IPS DF 19.7 (cell line): ENCODE measurements at regions not wholly inside any gene's neighbourhood (a gene's known extent, or its start where the extent isn't known, plus 50 kb on each side); places are given as distances from the start of the nearest gene placed in this dataset.

Experiments used
- DNase-seq: peaks from one replicate; pipeline ENCODE4 v3.0.0-alpha.2; 2013; ENCODE audit warnings: low read depth, low spot score

GRCh38 chr7:25771491-25771890, 380.5 kb upstream of the NFE2L3 start:
- DNase-seq: no peak

DNA sequence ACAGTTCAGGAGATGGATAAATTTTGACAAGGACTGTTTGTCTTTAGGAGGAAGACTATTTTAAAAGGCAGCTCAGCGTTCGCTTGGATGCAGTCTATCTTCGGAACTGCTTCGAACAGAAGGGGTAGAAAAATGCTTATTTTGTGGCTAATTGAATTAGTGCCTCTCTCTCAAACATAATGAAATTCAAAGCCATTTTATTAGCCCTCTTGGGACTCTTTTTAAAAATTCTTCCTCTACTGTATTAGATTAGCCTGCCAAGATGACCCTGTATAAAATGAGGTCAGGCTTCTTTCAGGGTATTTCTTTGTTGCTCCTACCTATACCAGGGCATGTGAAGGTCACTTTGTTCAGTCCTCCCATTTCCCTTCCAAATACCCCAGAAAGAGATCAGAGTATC, 379.2 kb upstream of the NFE2L3 start:
- DNase-seq: no peak

DNA sequence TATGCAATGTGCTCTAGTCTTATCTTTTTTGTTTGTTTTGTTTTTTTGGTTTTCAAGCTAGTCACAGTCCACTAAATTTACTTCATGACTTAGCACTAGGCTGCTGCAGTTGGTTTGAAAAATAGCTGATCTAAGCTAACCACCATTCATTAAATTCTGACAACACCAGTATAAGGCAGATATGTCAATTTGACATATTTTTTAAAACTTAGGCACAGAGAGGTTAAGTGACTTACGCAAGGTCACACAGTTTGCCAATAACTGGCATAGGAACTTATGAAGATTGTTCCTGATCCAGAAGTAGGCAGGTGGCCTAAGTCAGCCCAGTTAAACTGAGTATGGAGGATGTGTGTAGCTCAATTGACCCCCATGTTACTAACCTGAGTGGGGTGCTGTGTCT, 377.3 kb upstream of the NFE2L3 start:
- no peak for DNase-seq

- no peak for DNase-seq
These were observed 376.4 kb upstream of the NFE2L3 start for GRCh38 chr7:25775570-25775969.

DNA sequence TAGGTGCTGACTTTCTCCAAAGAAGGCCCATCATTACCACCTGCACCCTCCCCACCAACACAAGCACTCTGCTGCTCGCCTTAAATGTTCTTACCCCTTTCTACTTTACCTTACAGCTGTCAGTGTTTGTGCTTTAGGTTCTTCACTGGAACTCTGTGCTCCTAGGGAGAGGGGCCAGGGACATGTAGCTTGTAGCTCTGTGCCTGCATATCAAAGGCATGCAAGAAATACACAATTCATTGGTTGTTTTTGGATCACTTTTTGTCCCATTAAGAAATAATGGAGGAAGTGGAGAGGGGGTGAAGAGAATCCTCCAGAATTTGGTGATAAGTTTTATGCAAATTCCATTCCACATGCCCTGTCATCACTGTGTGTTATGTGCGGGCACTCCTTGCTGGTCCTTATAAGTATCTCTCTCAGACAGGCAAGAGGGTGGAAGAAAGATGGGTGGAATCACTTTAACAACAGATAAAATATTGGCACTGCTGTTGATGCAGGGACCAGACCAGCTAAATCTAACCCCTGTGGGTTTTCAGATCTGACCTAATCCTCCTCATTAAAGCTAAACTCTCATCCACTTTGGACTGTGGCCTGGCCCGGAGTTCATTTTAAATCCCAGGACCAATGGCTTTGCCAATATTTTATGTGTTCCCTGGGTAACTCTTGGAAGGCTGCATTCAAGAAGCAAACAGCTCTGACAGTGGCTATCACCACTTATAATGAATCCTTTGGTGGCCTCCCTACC, 375.8 kb upstream of the NFE2L3 start:
- no peak for DNase-seq

- DNase-seq: no peak
These were observed 375.3 kb upstream of the NFE2L3 start for GRCh38 chr7:25776744-25777123.

GRCh38 chr7:25777969-25778708, 373.9 kb upstream of the NFE2L3 start:
- DNase-seq: no peak

- DNase-seq: no peak
These were observed 372.9 kb upstream of the NFE2L3 start for GRCh38 chr7:25779002-25779546.

- DNase-seq: no peak
These were observed 371.1 kb upstream of the NFE2L3 start for GRCh38 chr7:25780904-25781303.

DNA sequence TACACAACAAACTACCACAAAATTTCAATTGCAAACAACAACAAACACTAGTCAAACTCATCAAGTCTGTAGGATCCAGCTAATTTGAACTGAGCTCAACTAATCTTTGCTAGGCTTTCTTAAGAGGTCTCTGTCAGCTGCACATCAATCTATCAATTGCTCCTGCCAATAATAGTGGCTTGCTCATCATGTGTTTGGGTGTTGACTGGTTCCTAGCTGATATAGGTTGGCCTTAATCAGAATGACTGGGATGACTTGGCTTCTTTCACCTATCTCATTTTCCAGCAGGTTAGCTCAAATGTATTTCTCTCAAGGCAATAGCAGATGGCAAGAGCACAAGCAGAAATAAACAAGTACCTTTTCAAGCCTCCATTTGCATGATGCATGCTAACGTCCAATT, 370.3 kb upstream of the NFE2L3 start:
- DNase-seq: no peak

DNA sequence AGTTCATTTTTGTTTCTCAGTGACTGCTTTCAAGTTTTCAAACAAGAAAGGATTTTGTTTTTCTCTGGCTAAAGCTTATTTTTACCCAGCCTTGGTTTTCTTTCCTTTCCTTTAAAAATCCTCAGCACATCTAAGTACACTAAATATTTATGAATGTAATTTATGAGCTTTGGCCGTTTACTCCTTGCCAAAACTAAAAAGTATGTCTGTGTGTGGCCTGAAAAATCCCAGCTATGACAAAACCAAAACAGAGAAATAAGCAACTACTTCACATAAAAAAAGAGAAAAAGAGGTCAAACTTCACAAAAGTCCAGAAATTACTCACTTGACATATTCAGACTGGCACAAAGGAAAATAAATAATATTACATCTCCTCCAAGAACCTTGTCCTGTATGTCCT, 365.1 kb upstream of the NFE2L3 start:
- no peak for DNase-seq

- DNase-seq: no peak
These were observed 364.7 kb upstream of the NFE2L3 start for GRCh38 chr7:25787336-25787735.

GRCh38 chr7:25788371-25788770, 363.6 kb upstream of the NFE2L3 start:
- no peak for DNase-seq

DNA sequence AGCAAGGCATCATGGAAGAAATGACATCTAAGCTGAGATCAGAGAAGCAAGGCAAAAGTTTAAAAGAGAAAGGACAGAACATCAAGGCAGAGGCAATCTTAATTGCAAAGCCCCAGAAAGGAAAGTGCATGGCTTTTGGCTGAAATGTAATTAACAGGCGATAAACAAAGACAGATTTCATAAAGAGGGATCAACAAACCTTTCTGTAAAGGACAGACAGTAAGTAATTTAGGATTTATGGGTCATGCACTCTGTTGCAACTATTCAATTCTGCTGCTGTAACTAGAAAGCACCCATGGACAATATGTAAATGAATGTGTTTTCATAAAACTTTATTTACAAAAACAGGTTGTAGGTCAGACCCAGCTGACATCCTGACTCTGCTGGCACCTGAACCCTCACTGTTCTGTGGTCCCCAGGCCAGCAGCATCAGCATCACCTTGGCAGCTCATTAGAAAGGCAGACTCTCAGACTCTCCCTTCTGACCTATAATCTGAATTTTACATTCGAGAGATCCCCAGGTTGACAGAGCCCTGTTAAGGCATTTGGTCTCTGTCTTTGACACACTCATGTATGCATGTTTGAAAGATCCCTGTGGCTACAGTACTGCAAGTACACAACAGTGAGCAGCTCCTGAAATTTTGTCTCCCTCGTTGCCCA, 362.9 kb upstream of the NFE2L3 start:
- no peak for DNase-seq

GRCh38 chr7:25789701-25790640, 362.0 kb upstream of the NFE2L3 start:
- DNase-seq: no peak

DNA sequence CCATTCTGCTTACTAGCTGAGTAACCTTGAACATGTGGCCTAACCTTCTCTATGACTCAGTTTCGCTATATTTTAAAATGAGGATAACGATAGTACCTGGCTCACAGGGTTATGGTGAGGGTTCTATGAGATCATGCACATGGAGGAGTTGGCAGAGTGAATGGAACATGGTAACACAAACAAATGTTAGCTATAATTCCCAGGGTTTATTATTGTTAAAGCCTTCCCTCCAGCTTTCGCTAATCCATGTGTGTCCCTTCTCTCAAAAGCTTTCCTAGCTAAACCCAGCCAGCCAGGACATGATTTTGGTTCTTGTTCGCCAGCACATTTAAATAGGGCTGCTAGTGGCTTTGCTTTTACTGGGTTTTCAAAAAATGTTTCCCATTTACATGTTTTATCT, 361.0 kb upstream of the NFE2L3 start:
- no peak for DNase-seq

DNA sequence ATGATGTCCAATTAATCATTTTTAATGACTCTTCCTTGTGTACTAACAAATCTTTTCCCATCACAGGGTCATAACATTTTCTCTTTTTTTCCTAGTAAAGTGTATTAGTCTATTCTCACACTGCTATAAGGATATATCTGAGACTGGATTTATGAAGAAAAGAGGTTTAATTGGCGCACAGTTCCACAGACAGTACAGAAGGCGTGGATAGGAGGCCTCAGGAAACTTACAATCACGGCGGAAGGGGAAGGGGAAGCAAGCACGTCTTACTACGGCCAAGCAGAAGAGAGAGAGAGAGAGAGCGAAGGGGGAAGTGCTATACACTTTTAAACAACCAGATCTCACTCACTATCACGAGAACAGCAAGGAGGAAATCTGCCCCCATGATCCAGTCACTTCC, 359.4 kb upstream of the NFE2L3 start:
- DNase-seq: no peak

GRCh38 chr7:25795824-25796235, 356.2 kb upstream of the NFE2L3 start:
- DNase-seq: no peak

GRCh38 chr7:25798344-25798743, 353.7 kb upstream of the NFE2L3 start:
- DNase-seq: no peak

DNA sequence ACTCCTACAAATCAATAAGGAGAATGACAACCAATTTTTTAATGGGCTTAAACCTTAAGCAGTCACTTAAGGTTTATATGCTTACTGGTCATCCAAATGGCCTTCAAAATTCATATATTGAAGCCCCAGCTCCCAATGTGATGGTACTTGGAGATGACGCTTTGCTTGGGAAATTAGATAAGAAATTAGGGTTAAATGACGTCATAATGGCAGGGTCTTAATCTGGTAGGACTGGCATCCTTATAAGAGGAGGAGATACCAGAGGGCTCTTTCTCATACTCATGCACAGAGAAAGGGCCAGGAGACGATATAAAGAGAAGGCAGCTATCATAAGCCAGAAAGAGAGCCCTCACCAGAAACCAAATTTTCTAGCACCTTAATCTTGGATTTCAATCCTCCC, 350.8 kb upstream of the NFE2L3 start:
- no peak for DNase-seq

DNA sequence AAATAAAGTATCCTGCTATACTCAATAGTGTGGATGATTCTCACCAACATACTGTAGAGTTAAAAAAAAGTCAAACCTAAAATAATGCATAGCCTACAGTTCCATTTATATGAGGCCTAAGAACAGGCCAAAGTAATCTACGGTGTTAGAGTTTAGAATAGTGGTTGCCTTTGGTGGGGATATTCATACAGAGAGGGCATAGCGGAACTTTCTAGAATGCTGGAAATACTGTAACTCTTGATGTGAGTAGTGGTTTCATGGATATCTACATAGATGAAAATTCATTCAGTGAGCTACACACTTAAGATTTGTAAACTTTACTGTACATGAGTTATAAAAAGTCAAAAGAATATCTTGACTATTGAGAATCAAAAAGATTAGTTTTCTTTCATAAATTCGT, 349.9 kb upstream of the NFE2L3 start:
- DNase-seq: no peak
